ENCODE measurements at regions not wholly inside any gene's neighbourhood (a gene's known extent, or its start where the extent isn't known, plus 50 kb on each side); places are given as distances from the start of the nearest gene placed in this dataset.

DNA sequence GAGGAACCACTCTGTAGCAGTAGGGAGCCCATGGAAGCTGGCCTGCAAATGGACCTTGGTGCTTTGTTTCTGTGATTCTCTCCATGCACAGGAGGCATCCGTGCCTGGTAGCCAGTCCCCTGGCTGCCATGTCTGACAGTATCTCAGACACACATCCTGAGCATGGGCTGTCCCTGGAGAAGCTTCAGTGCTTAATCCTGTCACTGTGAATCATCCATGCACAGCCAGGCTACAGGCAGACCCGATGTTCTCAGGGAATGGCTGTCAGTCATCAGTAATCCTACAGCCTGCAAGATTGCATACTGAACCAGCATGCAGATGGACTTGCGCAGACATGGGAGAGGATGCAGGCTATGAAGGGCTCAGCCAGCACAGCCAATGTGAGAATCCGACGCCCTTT is 606.3 kb upstream of the PLXNA2 start:
- Histone ChIP-seq H4K20me1 (ENCODE audit: insufficient read depth, low read length) (no peaks in the 10 kb centered on the region), H2AFZ (ENCODE audit: low read length) (no peak overlapping the region), H3K79me2 (ENCODE audit: insufficient read depth, low read depth, low read length) (no peaks in the 10 kb centered on the region), H3K36me3 (ENCODE audit: insufficient read depth, low read length) (no peaks in the 10 kb centered on the region), H3K27ac (ENCODE audit: low read depth, low read length, poor library complexity, severe bottlenecking) (no peak overlapping the region), H3K4me3 (ENCODE audit: low read depth, low read length, poor library complexity, severe bottlenecking) (no peak overlapping the region), H3K9me3 (ENCODE audit: low read length) (no peaks in the 10 kb centered on the region), H3K4me2 (ENCODE audit: low read length) (no peak overlapping the region), H3K4me1 (ENCODE audit: insufficient read depth, low read length, poor library complexity, severe bottlenecking) (no peaks in the 10 kb centered on the region), H3K9me2 (ENCODE audit: insufficient read depth, low read length) (no peaks in the 10 kb centered on the region)
- ChIA-PET POLR2A (no interaction called here), CTCF (ENCODE audit: unreplicated experiment) (no interaction called here)
- no TSS peak for BruUV-seq (replicated peaks)
- no peak for DNase-seq (ENCODE audit: low spot score)
- TF ChIP-seq EZH2phosphoT487 (IDR thresholded peaks at IDR 0.05; ENCODE audit: borderline replicate concordance, low read depth, low read length) = no peak
- TF ChIP-seq, protein P1, sequence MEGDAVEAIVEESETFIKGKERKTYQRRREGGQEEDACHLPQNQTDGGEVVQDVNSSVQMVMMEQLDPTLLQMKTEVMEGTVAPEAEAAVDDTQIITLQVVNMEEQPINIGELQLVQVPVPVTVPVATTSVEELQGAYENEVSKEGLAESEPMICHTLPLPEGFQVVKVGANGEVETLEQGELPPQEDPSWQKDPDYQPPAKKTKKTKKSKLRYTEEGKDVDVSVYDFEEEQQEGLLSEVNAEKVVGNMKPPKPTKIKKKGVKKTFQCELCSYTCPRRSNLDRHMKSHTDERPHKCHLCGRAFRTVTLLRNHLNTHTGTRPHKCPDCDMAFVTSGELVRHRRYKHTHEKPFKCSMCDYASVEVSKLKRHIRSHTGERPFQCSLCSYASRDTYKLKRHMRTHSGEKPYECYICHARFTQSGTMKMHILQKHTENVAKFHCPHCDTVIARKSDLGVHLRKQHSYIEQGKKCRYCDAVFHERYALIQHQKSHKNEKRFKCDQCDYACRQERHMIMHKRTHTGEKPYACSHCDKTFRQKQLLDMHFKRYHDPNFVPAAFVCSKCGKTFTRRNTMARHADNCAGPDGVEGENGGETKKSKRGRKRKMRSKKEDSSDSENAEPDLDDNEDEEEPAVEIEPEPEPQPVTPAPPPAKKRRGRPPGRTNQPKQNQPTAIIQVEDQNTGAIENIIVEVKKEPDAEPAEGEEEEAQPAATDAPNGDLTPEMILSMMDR (conservative IDR thresholded peaks at IDR 0.05; ENCODE audit: low read length) = no peak
- intact Hi-C loops (cut with micrococcal nuclease; ENCODE audit: unreplicated experiment) = no loop called here

DNA sequence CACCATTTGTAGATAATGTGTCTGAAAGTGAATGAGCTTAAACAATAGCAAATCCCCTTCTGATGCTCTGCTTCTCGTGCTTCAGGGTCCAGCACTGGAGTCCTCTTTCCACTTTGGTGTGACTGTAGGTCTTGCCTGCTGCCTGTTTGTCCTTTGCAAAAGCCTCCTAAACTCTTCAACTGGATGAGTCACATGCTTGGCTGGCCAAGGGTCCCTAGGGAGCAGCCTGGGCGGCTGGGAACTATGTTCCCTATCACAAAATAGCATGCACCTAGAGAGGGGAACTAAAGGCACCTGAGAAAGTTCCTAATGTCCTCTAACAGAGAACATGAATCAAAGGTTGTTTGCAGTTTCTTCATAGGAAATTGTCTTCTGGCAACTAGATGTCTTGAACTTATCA is 607.2 kb upstream of the PLXNA2 start:
- Histone ChIP-seq H3K9me2 (ENCODE audit: insufficient read depth, low read length) (no peaks in the 10 kb centered on the region), H3K4me2 (ENCODE audit: low read length) (no peak overlapping the region), H3K27ac (ENCODE audit: low read depth, low read length, poor library complexity, severe bottlenecking) (no peak overlapping the region), H2AFZ (ENCODE audit: low read length) (no peak overlapping the region), H4K20me1 (ENCODE audit: insufficient read depth, low read length) (no peaks in the 10 kb centered on the region), H3K9me3 (ENCODE audit: low read length) (no peaks in the 10 kb centered on the region), H3K4me3 (ENCODE audit: low read depth, low read length, poor library complexity, severe bottlenecking) (no peak overlapping the region), H3K4me1 (ENCODE audit: insufficient read depth, low read length, poor library complexity, severe bottlenecking) (no peaks in the 10 kb centered on the region), H3K79me2 (ENCODE audit: insufficient read depth, low read depth, low read length) (no peaks in the 10 kb centered on the region), H3K36me3 (ENCODE audit: insufficient read depth, low read length) (no peaks in the 10 kb centered on the region)
- no TSS peak for BruUV-seq (replicated peaks)
- CTCF ChIA-PET (ENCODE audit: unreplicated experiment) = no interaction called here
- POLR2A ChIA-PET = no interaction called here
- TF ChIP-seq EZH2phosphoT487 (IDR thresholded peaks at IDR 0.05; ENCODE audit: borderline replicate concordance, low read depth, low read length) = no peak
- TF ChIP-seq, protein P1 (conservative IDR thresholded peaks at IDR 0.05; ENCODE audit: low read length) = no peak
- intact Hi-C loops (cut with micrococcal nuclease; ENCODE audit: unreplicated experiment) = no loop called here
- no peak for DNase-seq (ENCODE audit: low spot score)

DNA sequence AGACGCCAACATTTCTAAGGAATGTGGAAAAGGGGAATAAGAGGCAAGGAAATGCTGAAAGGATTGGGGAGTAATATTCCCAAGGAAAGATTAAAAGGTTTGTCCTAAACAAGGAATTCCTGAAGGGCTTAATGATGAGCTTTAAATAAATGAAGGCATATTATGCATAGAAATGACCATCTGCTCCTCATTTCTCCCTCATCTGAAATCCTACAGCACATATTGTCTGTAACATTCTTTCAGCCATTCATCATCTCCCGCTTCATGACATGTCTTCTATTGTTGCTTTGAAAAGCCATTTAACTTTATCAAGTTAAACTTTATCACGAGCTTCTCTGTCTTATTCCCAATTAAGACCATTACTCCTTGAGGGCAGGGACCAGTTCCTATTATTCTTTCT is 608.7 kb upstream of the PLXNA2 start:
- Histone ChIP-seq H3K79me2 (ENCODE audit: insufficient read depth, low read depth, low read length) (no peaks in the 10 kb centered on the region), H3K9me3 (ENCODE audit: low read length) (no peaks in the 10 kb centered on the region)
- intact Hi-C loops (cut with micrococcal nuclease; ENCODE audit: unreplicated experiment) = no loop called here

More for the DNA sequence above, 608.7 kb upstream of the PLXNA2 start:
- H3K27ac ChIP-seq (ENCODE audit: low read depth, low read length, poor library complexity, severe bottlenecking) = no peak overlapping the region
- no peak overlapping the region for H3K4me3 ChIP-seq (ENCODE audit: low read depth, low read length, poor library complexity, severe bottlenecking)
- no TSS peak for BruUV-seq (replicated peaks)
- TF ChIP-seq, protein P1 (conservative IDR thresholded peaks at IDR 0.05; ENCODE audit: low read length) = no peak
- no peak for TF ChIP-seq EZH2phosphoT487 (IDR thresholded peaks at IDR 0.05; ENCODE audit: borderline replicate concordance, low read depth, low read length)
- no peak overlapping the region for H2AFZ ChIP-seq (ENCODE audit: low read length)
- H3K4me1 ChIP-seq (ENCODE audit: insufficient read depth, low read length, poor library complexity, severe bottlenecking) = no peaks in the 10 kb centered on the region
- no peak overlapping the region for H3K4me2 ChIP-seq (ENCODE audit: low read length)
- H3K36me3 ChIP-seq (ENCODE audit: insufficient read depth, low read length) = no peaks in the 10 kb centered on the region
- no peak for DNase-seq (ENCODE audit: low spot score)
- ChIA-PET POLR2A (no interaction called here), CTCF (ENCODE audit: unreplicated experiment) (no interaction called here)
- no peaks in the 10 kb centered on the region for H4K20me1 ChIP-seq (ENCODE audit: insufficient read depth, low read length)
- no peaks in the 10 kb centered on the region for H3K9me2 ChIP-seq (ENCODE audit: insufficient read depth, low read length)
